ENCODE measurements at regions not wholly inside any gene's neighbourhood (a gene's known extent, or its start where the extent isn't known, plus 50 kb on each side); places are given as distances from the start of the nearest gene placed in this dataset.

GRCh38 chr4:45199736-45200135 lies 473.4 kb upstream of the GNPDA2 start:
- TF ChIP-seq SMC3 (conservative IDR thresholded peaks at IDR 0.05; ENCODE audit: poor library complexity), result no peak
- TF ChIP-seq EZH2 (IDR thresholded peaks at IDR 0.05; ENCODE audit: borderline replicate concordance, insufficient read depth, low read length, poor library complexity, severe bottlenecking), result no peak
- no peak for TF ChIP-seq CTCF (IDR thresholded peaks at IDR 0.05; ENCODE audit: poor library complexity, severe bottlenecking)
- TF ChIP-seq POLR2AphosphoS5 (IDR thresholded peaks at IDR 0.05), result no peak
